Activated CD8-positive, alpha-beta memory T cell treated with anti-CD3 and anti-CD28 coated beads, Interleukin-2, amount 50 U/mL, for 1 hour (primary cell): ENCODE measurements at regions not wholly inside any gene's neighbourhood (a gene's known extent, or its start where the extent isn't known, plus 50 kb on each side); places are given as distances from the start of the nearest gene placed in this dataset.
"Not testable (repeated sequence)": the region's sequence is repeated elsewhere in the genome, so short reads cannot be mapped to it uniquely, and the experiment has no call there.

Experiments
- DNase-seq: peaks from one replicate; pipeline ENCODE4 v3.0.0-alpha.2; 2020; ENCODE audit errors: extremely low read depth

DNA sequence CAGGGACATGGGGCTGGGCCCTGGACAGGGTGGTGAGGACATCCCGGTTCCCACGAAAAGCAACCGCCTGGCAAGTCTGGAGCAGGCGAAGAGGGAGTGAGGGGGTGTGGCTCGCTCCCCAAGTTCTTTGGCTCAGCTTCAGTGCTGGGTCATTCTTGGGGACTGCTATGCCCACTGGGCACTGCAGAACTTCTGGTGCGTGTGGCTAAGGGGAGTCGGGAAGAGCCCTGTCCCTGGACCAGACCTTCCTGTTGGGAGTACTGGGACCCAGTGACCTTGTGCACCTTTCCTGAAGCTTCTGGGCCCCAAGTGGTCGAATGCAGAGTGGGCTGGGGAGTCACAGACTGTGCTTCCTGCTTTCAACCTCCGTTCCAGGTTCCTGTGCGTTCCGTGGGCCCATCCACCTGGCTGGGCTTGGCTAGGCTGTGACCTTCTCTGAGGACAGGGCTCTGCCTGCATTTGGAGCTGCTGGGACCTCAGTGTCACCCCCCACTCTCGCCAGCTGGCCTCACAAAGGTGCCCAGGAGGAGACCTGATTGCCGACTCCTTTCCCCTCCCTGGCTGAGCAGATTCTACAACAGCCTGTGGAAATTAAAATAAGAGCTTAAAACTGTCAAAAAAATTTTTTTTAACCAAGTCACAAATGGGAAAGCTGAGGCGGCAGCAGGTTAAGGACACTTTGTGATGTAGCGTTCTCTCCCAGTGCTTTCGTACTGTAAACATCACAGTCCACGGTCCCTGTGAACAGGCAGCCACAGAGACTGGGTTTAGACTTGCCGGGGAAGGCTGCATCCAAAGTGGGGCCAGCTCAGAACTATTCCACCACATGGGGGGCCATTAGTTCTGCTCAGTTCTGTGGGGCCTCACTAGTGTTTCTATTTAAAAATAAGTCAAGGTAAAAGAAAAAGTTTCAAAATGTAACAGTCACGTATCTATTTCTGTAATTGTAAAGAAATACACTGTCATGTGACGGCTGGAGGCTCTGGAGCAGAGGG is 63.8 kb upstream of the WNT7B start:
- no peak for DNase-seq

DNA sequence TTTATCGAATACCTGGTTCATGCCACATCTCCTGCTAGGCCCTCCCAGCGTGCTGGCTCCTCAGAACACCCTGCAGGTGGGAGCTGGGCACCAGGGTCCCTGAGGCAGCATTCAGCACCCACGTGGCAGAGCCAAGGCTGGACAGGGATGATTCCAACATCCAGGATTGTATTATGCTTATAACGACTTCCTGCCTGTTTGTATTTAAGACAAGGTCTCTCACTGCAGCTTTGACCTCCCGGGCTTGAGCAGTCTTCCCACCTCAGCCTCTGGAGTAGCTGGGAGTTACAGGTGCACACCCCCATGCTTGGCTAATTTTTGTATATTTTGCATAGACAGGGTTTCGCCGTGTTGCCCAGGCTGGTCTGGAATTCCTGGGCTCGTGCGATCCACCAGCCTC is 64.7 kb upstream of the WNT7B start:
- no peak for DNase-seq

DNA sequence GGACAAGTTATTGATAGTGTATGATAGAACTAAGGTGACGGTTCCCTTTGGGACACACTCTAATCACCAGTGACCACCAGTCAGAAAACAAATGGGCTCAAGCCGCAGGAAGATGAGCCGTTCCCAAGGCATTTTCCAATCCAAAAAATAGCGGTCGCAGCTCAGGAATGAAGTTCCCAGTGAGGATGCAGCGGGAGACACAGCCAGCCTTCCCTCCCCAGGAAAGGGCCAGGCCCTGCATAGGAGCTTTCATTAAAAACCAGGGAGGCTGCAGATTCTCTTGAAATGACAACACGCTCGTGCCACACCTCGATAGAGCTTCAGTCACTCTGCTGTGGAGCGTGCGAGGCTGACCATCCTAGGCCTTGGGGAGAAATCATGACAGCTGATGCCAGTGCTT is 65.8 kb upstream of the WNT7B start:
- no peak for DNase-seq

DNA sequence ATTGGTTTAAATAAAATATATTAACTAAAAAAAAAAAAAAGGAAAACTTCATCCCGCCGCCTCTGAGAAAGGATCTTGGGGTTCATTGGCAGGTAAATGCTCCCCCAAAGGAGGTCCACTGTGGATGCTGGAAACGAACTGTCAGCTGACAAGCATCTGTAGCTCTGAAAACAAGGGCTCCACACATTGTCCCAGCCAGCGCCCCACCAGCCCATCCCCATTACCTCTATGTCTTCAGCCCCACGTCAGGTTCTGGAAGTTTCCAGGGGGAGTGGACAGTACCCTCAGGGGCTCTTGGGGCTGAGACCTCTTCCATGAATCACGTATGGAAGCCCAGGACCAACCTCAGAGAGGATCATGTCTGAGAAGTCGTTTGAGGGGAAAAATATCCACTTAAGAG is 66.4 kb upstream of the WNT7B start:
- no peak for DNase-seq

DNA sequence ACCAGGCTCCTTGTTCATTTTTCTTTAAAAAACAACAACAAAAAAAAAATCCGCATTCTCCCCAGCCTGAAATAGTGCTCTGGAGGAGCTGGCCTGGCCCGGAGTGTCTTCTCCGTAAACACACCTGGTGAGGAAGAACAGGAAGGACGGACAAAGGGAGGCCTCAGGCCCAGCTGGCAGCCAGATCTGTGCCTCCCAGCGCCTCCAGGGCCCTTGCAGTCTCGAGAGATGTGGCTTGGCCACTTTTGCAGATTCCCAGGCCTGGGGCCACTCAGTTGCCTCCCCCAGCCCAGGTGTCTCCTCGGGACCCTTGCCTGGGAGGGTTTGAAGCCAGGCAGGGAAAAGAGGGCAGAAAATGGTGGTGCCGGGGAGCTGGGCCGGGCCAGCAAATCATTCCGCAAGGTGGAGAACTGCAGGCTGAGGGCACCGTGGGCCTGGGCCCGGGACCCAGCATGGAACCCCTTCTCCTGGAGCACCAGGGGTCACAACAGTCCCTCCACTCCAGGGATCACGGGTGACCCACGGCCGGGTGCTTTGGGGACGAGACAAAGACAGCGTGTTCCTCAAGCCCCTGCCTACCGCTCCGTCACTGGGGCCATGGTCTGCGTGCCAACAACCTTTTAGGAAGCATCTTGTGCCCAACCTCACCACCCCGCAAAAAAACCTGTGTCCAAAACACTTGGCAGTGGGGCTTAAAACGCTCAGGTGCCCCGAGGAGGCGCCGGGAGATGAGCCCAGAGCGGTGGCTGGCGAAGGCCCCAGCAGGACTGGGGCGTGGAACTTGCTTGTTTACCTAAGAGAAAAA is 67.1 kb upstream of the WNT7B start:
- no peak for DNase-seq

DNA sequence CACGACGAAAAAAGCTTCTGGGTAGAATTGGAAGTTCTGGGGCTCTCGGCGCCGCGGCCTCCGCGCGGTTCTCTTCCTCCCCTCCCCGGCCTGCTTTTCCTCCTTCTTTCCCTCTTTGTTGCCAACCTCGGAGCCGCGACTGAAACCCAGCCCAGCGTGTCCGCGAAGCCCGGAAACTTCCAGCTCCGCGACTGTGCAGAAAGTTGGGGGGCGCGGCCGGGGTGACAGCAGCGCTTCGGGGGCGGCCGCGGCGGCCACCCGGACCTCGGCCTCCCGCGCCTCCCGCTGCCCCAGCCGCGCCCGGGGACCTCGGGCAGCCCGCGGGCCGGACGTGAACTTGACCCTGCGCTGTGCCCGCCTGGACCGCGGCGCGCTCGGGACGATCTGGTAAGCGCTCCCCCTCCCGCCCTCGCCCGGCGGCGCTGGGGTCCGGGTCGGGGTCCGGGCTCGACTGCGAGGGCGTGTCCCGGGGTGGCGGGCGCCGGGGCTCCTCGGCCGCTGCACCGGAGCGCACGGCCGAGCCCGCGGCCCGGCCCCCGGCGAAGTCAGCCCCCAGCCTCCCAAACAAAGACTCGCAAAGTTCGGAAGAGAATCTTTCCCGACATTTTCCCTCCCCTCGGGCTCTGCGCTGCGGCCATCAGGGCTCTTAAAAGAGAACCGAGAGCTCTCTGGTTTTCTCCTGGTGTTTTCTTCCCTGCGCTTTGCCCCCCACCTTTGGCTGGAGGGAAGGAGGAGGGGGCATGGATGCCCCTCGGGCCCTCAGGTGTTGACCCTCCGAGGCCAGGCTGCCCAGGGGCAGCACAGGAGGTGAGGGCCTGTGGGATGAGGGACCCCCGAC is 67.9 kb upstream of the WNT7B start:
- DNase-seq = no peak

DNA sequence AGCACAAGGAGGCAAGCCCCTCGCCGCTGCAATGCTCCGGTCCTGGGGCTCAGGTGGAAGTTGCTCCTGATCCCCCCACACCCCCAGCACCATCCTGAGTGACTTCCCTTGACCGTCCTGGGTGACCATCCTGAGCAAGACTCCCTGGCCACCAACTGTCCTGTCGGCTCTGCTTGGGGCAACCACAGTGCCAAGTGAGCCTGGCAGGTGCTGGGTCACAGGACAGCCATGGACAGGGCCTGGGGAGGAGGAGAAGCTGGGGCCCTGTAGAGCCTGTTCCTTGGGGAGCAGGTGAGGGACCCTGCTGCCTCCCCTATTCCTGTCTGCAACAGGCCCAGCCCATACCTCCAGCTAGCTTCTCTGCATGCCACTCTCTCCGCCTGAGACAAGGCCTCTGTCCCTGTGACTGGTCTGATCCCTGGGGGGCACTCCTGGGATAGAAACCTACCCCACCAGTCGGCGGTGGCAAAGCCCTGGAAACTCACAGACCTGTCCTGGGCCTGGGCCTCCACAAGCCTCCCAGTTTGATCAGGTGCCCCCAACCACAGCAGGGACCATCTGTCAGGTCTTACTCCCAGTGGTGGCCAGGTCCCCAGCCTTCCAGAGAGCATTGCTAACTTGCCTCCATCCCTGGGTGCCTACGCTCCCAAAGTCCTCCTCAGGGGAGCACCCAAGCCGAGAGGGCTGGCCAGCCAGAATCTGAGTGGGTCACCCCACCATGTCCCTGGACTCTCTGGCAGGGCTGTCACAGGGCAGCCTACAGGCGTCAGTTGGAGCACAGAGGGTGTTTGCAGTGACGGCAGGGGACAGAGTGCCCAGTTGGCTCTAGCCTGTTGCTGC is 68.7 kb upstream of the WNT7B start:
- DNase-seq = no peak

DNA sequence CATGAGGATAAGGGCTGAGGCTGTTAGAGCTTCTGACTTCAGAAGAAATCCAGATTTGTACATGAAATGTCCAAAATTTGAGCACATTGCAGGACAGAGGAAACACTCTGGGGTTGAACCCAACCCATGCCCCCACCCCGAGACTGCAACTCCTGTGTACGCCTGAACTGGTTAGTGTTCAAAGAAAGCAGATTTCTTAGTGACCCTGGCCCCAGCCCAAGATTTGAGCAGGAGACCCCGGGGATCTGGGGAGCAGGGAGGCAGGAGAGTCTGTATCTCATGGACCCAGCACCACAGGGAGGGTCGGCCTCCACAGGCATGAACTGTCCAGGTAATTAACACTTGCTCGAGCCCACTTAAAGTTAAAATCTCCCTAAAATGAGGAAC is 69.3 kb upstream of the WNT7B start:
- no peak for DNase-seq

DNA sequence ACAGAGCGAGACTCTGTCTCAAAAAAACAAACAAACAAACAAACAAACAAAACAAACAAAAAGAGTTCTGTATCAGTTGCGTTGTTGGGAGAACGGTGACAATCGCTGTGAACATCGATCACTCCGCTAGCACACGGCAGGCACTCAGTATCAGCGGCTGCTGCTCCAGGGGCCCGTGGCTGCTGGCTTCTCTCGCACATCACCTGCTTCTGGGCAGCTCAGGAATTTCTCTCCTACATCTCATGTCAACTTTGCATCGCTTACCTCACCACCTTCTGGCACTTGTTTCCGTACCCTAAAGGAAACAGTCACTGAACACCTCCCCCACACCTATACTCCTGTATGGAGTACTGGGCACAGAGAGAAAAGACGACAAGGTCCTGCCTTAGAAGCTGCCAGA is 70.3 kb upstream of the WNT7B start:
- DNase-seq = no peak

DNA sequence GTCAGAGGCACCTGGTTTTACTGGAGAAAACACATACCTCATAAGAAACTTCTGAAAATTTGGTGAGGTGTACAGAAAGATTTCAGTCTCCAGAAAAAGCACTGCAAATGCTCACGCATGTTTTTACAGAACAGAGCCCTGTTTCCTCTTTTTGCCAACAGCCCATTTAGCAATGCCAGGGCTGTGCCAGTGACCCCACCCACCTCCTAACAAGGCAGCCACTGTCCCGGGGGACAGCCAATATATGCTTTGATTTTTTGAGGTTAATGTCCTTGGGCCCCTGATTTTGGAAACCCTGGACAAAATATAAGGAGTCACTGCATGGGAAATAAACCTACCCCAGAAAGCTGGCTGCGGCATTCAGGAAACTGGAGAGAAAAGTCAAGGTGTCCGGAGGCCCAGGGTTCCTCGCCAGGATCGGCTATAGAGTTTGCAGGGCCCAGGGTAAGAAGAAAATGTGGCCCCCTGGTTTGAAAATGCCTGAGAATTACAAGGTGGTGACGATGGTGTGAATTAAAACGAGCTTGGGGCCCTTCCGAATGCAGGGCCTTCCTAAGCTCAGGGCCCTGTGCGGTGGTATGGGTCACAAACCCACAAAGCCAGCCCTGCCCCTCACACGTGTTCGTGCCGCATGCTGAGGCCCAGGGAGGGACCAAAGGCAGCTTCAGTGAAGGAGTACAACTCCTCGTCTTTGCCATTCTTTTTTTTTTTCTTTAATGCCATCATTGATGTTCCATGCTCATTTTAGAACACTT is 71.1 kb upstream of the WNT7B start:
- DNase-seq = no peak

DNA sequence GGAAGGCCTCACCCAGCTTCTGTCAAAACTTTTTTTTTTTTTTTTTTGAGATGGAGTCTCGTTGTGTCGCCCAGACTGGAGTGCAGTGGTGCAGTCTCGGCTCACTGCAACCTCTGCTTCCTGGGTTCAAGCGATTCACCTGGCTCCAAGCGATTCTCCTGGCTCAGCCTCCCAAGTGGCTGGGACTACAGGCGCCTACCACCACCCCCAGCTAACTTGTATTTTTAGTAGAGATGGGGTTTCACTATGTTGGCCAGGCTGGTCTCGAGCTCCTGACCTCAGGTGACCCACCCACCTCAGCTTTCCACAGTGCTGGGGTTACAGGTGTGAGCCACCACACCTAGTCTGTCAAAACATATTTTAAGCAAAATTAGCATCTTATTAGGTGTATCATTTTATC is 71.7 kb upstream of the WNT7B start:
- DNase-seq = not testable (repeated sequence)

DNA sequence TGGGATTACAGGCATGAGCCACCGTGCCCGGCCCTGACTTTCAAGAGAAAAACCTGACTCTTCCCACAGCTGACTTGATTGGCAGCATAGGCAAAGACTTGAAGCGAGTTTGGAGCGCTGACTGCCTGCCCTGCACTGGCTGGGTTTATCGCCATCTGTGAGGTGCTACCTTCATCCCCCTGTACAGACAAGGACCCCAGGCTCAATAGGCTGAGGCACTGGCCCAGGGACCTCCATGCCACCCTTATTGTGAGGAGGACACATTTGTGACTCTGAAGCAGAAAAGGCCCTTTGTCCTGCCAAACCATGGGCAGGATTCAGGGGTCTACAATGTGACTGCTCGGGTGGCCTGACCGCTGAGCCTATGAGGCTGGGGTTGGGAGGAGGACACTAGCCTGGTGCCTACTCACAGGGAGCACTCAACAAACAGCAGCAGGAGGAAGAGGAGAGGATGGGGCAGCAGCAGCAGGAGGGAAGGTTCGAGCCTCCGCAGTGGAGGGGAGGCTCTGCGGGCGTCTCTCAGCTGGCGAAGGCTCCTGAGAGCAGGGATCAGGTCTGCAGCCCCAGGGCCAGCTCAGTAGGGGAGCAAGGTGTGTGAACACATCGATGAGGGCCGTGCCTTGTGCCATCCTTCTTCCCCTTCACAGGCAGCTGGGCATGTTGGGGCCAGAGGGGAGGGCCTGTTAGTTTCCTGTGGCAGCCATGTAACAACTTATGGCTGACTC is 72.9 kb upstream of the WNT7B start:
- no peak for DNase-seq

DNA sequence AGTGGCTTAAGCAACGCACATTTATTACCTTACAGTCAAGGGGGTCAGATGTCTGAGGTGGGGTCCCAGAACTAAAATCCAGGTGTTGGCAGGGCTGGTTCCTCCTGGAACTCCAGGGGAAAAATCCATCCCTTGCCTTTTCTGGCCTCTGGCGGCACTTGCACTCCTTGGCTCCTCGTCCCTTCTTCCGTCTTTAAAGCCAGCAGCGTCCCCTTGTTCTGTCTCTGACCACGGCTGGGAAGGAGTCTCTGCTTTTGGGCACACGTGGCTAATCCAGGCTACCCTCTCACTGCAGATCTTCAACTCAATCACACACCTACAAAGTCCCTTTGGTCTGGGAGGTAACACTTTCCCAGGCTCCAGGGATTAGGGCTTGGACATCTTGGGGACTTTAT is 73.5 kb upstream of the WNT7B start:
- DNase-seq = no peak

DNA sequence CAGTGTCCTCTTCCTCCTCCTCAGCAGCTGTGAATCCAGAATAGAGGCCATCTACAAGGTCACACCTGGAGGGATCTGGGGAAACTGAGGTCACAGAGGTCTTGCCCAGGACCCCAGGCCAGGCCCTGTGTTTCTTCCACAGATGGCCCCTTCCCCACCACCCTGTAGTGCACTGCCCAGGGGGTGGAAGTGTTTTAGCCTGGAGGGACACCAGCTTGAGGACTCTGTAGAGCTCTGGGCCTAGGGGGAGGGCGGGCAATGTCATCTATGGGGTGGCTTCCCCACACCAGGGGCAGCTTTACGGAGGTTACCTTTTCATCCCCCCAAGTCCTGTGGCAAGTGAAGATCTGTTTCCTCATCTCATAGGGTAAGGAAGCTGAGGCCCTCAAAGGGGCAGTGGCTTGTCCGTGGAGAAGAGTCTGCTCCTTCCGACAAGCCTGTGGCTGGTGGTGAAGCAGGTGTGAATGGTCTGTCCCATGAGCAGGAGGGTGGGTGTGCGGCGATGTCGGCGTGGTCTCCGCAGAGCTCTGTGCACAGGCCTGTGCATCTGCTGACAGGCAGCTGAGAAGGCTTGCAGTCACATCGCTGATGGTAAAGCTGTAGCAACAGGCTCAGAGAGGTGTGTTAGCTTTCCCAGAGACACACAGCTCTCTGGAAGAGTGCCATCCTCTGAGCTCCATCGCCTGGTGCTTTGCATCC is 74.1 kb upstream of the WNT7B start:
- no peak for DNase-seq

DNA sequence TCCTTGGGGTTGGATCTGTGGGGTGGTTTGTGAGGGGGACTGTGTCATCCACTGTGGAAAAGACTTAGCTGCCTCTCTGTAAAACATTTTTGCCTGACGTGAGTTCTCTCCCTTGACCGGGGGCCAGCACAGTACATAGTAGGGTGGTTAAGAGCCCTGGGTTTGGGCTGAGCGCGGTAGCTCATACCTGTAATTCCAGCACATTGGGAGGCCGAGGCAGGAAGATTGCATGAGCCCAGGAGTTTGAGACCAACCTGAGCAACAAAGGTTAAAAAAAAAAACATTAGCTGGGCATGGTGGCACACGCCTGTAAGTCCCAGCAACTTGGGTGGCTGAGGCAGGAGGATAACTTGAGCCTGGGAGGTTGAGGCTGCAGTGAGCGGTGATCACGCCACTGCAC is 74.7 kb upstream of the WNT7B start:
- no peak for DNase-seq

DNA sequence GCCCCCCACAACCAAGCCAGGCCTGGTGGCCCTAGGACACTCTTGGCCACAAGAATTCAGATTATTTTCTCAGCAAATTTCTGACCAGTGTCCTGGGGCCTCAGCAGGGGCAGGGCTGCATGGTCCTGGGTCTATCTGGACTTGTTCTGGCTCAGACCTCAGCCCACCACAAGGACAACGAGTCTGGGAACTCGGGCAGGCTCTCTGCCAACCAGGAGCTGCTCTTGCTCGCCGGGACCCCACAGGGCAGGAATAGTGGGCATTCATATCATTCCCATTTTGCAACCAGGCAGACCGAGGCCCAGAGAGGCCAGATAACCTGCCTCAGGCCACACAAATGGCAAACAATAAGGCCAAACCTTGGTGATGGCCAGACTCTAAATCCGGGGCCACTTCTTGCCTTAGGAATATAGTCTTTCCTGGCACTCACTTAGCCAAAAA is 75.4 kb upstream of the WNT7B start:
- DNase-seq = no peak

DNA sequence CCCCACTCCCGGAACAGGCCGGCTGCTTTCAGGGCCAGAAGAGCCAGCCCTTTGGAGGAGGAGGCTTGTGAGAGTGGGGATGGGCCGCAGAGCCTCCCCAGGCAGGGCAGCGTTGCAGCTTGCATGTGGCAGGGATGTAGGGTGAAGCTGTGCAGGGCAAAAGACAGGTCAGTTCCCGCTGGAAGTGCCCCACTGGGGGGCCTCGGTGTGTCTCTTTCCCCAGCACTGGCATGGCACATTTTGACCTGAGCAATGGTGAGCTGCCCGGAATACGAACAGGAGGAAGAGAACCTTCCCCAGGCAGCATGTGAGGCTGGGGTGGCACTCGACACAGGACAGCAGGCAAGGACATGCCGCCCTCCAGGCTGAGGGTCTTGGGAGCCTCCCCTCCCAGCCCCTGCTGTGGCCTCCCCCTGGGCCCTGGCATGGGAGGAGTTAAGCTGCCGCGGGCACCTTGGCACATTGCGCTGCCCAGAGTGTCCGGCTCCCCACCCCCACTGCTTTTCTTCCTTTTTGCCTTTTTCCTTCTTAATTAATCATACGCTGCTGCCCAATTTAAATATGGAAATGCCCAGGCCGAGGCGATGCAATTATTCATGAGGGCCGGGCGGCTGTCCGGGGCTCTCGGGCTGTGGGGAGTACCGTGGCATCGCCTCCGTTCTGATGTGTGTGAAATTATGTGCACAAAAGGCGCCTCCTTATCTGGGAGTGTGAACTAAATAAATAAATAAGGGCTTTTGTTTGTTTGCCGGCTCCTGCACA is 76.0 kb upstream of the WNT7B start:
- DNase-seq = no peak

DNA sequence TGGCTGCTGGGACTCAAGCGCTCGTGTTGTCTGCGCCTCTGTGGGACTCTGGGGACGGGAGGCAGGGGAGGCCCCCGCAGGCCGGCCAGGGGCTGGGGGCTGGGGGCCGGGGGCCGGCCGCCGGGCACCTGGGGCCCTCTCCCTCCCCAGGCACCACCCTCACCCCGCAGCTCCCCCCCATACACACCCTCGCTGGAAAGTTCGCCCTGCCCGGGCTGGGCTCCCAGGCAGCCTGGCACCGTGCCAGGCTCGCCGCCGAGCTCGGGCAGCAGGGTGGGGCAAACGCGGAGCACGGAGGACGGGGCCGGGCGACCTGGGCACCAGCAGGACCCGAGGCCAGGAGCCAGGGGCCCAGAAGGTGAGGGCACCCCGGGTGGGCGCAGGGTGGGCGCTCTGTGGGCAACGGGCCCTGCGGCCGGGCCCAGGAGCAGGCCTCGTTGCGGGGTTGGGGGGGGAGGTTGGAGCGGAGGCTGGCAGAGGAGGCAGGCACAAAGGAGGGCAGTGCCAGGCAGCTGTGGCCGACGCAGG is 76.7 kb upstream of the WNT7B start:
- DNase-seq = no peak
